ENCODE measurements at regions not wholly inside any gene's neighbourhood (a gene's known extent, or its start where the extent isn't known, plus 50 kb on each side); places are given as distances from the start of the nearest gene placed in this dataset.

DNA sequence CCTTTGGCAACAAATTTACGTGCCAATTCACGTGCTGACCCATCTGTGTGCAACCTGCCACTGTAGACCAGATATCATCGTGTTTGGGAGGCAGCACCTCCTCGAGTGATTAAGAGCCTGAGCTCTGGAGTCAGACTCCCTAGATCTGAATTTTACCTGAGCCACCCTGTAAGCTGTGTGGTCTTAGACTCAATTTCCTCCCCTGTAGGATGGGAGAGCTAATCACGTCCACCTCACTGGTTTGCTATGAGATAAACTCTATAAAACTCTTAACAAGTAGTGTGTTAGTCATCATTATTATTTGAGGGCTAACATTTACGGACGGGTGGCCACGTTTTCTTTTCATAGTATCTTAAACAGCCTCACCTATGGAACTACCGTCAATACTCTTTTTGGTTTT, 220.0 kb upstream of the ADAMTSL1 start:
- TF ChIP-seq EP300 (IDR thresholded peaks at IDR 0.05) (no peak), POLR2A (IDR thresholded peaks at IDR 0.05) (no peak)
- TF ChIP-seq, protein P1, sequence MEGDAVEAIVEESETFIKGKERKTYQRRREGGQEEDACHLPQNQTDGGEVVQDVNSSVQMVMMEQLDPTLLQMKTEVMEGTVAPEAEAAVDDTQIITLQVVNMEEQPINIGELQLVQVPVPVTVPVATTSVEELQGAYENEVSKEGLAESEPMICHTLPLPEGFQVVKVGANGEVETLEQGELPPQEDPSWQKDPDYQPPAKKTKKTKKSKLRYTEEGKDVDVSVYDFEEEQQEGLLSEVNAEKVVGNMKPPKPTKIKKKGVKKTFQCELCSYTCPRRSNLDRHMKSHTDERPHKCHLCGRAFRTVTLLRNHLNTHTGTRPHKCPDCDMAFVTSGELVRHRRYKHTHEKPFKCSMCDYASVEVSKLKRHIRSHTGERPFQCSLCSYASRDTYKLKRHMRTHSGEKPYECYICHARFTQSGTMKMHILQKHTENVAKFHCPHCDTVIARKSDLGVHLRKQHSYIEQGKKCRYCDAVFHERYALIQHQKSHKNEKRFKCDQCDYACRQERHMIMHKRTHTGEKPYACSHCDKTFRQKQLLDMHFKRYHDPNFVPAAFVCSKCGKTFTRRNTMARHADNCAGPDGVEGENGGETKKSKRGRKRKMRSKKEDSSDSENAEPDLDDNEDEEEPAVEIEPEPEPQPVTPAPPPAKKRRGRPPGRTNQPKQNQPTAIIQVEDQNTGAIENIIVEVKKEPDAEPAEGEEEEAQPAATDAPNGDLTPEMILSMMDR (IDR thresholded peaks at IDR 0.05): no peak
- H3K4me3 ChIP-seq: no peak overlapping the region
- DNase-seq (ENCODE audit: low spot score in 2 of 2): no peak
- no peaks in the 10 kb centered on the region for H3K36me3 ChIP-seq
- no peak overlapping the region for H3K27ac ChIP-seq
- peaks cover 0 to 7% (median 3%) of the 10 kb centered on the region in 4 donors for H3K4me1 ChIP-seq
- 89 to 90% methylated on average over 9 of the region's 9 CpGs for WGBS, 2 donors
- H3K9me3 ChIP-seq: no peaks in the 10 kb centered on the region
- H3K27me3 ChIP-seq: no peaks in the 10 kb centered on the region

DNA sequence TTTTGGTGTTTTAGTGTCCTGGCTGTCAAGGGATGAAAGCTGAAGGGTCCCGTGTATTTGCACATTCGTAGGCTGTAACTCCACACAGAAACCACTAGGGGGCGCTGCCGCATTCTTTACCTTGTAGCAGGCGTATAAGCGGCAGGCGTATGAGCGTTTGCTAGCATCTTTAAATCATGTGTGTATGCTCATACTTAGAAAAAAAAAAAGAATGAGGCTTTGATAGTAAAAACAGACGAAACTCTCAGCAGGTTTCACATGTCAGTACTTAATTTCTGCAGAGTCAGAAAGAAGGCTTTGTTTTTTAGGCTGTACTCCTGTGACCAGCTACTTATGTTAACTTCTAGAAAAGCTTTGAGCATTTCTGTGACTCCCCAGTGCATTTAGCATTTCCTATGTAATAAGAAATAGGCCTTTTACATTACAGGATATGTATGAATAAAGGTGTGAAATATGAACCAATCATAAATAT, 218.8 kb upstream of the ADAMTSL1 start:
- Histone ChIP-seq H3K27me3 (no peaks in the 10 kb centered on the region), H3K4me3 (no peak overlapping the region), H3K36me3 (no peaks in the 10 kb centered on the region), H3K4me1 (peaks cover 0 to 9% (median 3%) of the 10 kb centered on the region in 4 donors), H3K9me3 (no peaks in the 10 kb centered on the region), H3K27ac (no peak overlapping the region)
- 1 to 3% methylated on average over 9 of the region's 9 CpGs for WGBS, 2 donors
- TF ChIP-seq, protein P1 (IDR thresholded peaks at IDR 0.05): peak; percentile 82 to 87 (median 84)
- TF ChIP-seq EP300 (IDR thresholded peaks at IDR 0.05): no peak
- no peak for TF ChIP-seq POLR2A (IDR thresholded peaks at IDR 0.05)
- DNase-seq (ENCODE audit: low spot score in 2 of 2): peak; percentile 45 to 59

DNA sequence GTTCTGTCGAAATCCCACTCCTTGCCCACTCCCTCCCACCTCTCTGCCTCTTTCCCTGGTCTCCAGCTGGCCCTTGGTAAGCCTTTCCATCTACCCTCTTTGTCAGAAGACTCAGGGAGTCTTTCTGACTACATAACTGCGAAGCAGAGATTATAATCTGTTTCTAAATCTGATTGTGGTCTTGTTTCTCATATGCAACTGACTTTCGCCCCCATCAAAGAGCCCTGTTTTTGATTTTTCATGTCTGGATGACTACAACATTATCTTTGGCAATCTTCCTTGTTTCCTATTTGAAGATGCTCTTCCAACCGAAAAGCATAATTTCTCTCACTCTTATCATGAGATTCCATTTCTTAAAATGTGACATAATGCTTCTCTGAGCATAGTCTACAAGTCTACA, 218.2 kb upstream of the ADAMTSL1 start:
- Histone ChIP-seq H3K4me3 (no peak overlapping the region), H3K9me3 (no peaks in the 10 kb centered on the region), H3K27me3 (no peaks in the 10 kb centered on the region), H3K27ac (no peak overlapping the region), H3K4me1 (peaks cover 0 to 13% (median 3%) of the 10 kb centered on the region in 4 donors), H3K36me3 (no peaks in the 10 kb centered on the region)
- TF ChIP-seq, protein P1 (IDR thresholded peaks at IDR 0.05): no peak
- no peak for TF ChIP-seq EP300 (IDR thresholded peaks at IDR 0.05)
- no peak for TF ChIP-seq POLR2A (IDR thresholded peaks at IDR 0.05)
- no peak for DNase-seq (ENCODE audit: low spot score in 2 of 2)
- WGBS, 2 donors: 61 to 62% methylated on average over 4 of the region's 4 CpGs

DNA sequence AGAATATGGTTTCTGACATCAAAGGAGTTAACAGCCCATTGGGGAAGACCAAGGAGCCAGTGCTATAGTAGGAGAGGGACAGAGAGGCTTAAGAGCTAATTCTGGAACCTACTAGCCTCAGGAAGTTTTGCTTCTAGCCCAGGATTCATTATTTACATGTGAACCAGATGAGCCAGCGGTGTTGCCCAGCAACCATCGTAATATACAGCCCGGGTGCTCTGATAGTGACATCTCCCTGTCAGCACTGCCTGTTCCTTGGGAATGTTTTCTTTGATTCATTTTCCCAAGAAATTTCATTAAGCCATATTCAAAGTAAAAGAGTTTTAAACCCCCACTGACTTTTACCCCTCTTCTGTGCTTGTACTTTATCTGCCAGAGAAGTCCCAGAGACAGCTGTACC, 217.4 kb upstream of the ADAMTSL1 start:
- H3K4me1 ChIP-seq: peaks cover 0 to 16% (median 3%) of the 10 kb centered on the region in 4 donors
- H3K9me3 ChIP-seq: no peaks in the 10 kb centered on the region
- H3K27ac ChIP-seq: no peak overlapping the region
- TF ChIP-seq POLR2A (IDR thresholded peaks at IDR 0.05) (no peak), EP300 (IDR thresholded peaks at IDR 0.05) (no peak)
- TF ChIP-seq, protein P1 (IDR thresholded peaks at IDR 0.05): no peak
- WGBS, 2 donors: 85 to 98% methylated on average over 3 of the region's 3 CpGs
- H3K4me3 ChIP-seq: no peak overlapping the region
- no peaks in the 10 kb centered on the region for H3K36me3 ChIP-seq
- H3K27me3 ChIP-seq: no peaks in the 10 kb centered on the region
- no peak for DNase-seq (ENCODE audit: low spot score in 2 of 2)

DNA sequence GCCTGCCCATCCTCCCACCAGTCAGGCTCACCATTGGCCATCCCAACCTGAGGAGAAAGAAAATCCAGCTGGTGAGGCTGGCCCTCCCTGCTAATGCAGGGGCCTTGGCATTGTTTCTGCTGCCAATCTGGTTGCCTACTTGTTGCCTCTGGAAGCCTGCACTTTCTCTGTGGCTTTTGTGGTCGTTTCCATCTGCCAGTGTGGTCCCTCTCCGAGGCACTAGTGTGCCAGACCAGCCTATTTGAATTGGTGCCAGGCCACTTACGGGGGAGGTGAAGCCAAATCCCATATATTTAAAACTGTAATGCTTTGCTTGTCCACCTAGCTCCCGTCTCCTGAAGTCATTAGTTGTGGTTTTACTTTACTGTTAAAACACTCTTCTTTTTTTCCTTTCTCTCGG, 213.4 kb upstream of the ADAMTSL1 start:
- DNase-seq (ENCODE audit: low spot score in 2 of 2): no peak
- Histone ChIP-seq H3K27ac (no peak overlapping the region), H3K4me1 (peaks cover 0 to 12% (median under 1%) of the 10 kb centered on the region in 4 donors), H3K9me3 (no peaks in the 10 kb centered on the region), H3K27me3 (no peaks in the 10 kb centered on the region), H3K4me3 (no peak overlapping the region), H3K36me3 (no peaks in the 10 kb centered on the region)
- WGBS, 2 donors: 63 to 65% methylated on average over 5 of the region's 5 CpGs
- no peak for TF ChIP-seq POLR2A (IDR thresholded peaks at IDR 0.05)
- no peak for TF ChIP-seq EP300 (IDR thresholded peaks at IDR 0.05)
- TF ChIP-seq, protein P1 (IDR thresholded peaks at IDR 0.05): no peak

All from tibial nerve (tissue), 4 donors.